Gastrocnemius medialis (tissue), 4 donors: ENCODE measurements at regions not wholly inside any gene's neighbourhood (a gene's known extent, or its start where the extent isn't known, plus 50 kb on each side); places are given as distances from the start of the nearest gene placed in this dataset.

Experiments used
- POLR2A ChIP-seq, 2 donors: fragments of 450-650 bp; IDR thresholded peaks; one replicate each; pipeline ENCODE4 v1.6.1; 2017; ENCODE audit warnings: antibody characterized with exemption in 2 of 2, mild to moderate bottlenecking in 2 of 2, moderate library complexity in 2 of 2
- TF ChIP-seq, protein P1 (sequence below), 5 experiments: fragments of 450-650 bp in 3 of 5; fragments of 200-600 bp in 2 of 5; sonication (generic) in 2 of 5; IDR thresholded peaks in 4 of 5; conservative IDR thresholded peaks in 1 of 5; 1 replicate in 4 of 5; 2 replicates in 1 of 5; pipeline ENCODE4 v1.5.1; 2016 to 2019; ENCODE audit warnings: antibody characterized with exemption in 5 of 5, mild to moderate bottlenecking in 3 of 5, moderate library complexity in 3 of 5

DNA sequence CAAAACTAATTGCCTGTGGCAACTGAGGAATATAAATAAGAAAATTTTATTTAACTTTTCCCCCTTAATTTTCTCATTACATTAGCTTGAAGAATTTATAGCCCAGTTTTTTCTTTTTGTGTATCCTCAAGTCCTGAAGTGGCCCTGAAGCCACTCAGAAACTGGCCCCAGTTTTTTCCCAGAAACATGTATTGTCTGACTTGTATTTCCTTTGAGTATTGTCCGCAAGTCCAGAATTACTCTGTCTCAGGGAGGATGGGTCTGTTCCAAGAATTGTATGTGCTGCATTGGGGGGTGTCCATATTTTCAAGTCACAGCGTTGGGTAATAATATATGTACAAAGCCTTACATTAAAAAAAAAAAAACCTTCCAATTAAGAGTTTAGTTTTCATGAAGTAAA lies 149.7 kb upstream of the IL12A start:
- TF ChIP-seq, protein P1, sequence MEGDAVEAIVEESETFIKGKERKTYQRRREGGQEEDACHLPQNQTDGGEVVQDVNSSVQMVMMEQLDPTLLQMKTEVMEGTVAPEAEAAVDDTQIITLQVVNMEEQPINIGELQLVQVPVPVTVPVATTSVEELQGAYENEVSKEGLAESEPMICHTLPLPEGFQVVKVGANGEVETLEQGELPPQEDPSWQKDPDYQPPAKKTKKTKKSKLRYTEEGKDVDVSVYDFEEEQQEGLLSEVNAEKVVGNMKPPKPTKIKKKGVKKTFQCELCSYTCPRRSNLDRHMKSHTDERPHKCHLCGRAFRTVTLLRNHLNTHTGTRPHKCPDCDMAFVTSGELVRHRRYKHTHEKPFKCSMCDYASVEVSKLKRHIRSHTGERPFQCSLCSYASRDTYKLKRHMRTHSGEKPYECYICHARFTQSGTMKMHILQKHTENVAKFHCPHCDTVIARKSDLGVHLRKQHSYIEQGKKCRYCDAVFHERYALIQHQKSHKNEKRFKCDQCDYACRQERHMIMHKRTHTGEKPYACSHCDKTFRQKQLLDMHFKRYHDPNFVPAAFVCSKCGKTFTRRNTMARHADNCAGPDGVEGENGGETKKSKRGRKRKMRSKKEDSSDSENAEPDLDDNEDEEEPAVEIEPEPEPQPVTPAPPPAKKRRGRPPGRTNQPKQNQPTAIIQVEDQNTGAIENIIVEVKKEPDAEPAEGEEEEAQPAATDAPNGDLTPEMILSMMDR (IDR thresholded peaks at IDR 0.05 in 4 of 5, conservative IDR thresholded peaks at IDR 0.05 in 1 of 5): no peak
- no peak for TF ChIP-seq POLR2A (IDR thresholded peaks at IDR 0.05)
